ENCODE measurements at regions not wholly inside any gene's neighbourhood (a gene's known extent, or its start where the extent isn't known, plus 50 kb on each side); places are given as distances from the start of the nearest gene placed in this dataset.

DNA sequence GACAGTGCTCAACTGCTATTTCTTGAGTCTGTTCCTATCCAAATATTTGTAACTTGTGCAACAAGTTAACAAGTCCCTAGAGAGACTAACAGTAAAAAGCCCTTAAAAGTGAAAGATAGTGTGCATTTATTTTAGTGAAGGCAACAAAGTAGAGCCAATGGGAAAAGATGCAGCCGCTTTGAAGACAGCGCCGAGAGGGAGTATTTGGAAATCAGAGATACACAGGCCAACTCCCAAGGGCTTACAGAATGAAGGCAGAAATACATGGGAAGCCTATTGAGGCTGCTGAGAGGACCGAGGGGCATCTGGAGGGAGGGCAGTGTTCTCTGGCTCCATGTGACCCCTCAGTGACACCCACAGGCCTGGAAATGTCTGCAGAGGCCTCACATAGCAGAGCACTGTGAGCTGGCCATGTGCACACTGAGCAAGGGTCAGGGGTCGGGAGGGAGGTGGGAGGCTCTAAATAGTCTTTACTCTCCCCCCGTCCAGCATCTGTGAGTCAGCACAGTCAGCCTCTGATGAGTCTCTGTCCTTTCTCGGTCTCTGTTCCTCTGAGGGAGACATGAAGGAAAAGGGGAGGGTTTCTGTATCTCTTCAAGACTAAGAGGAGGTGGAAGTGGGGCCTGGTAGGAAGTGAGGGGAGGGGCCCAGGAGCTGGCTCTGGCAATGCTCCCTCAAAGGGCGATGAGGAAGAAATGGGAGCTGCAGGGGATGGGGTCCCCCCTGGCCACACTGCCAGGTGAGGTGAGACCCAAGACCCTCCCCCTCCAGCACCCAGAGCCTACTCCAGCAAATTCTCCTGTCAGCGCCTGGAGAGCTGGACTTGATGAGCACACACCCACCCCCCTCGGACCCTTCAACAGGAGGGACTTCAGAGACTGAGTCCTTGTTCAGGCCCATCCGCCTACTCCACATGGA lies 133.6 kb downstream of the SP3 start:
- Histone ChIP-seq H3K4me1 (peaks cover 2 to 10% of the 10 kb centered on the region in 2 donors), H3K36me3 (no peaks in the 10 kb centered on the region), H3K27me3 (no peaks in the 10 kb centered on the region), H3K9me3 (no peaks in the 10 kb centered on the region), H3K27ac (peak overlapping the region; percentile 57 to 88), H3K4me3 (no peak overlapping the region)
- TF ChIP-seq POLR2AphosphoS5 (IDR thresholded peaks at IDR 0.05) (peak; percentile 47 to 91 (median 47)), CTCF (IDR thresholded peaks at IDR 0.05) (no peak), POLR2A (IDR thresholded peaks at IDR 0.05) (no peak)
- DNase-seq (ENCODE audit: low spot score in 2 of 2): peak in 1 of 2 donors; percentile 53
- intact Hi-C loops (cut with DNase I; ENCODE audit: low total_unique reads): loop anchor here (5.0 kb wide), 1 partner anchor 201 kb away; no protein-coding TSS in a partner anchor

DNA sequence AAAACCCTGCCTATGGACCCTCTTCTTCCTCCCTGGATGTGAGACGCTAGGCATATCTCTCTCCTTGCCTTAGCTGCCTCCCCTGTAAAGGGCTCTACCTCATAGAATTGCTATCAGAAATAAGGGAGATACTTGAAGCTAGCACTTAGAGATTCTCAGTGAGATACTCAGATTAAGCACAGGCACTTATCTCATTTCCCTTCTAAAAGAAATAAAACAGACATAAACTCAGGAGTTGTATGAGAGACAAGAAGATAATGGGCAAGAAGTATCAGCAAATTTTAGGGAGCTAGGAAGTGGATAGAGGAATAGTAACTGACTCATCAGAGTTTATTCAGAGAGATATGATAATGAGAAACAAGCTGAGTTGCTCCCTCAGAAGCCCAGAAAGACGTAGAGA lies 131.0 kb downstream of the SP3 start:
- no peaks in the 10 kb centered on the region for H3K9me3 ChIP-seq
- H3K4me3 ChIP-seq: no peak overlapping the region
- H3K36me3 ChIP-seq: no peaks in the 10 kb centered on the region
- no peaks in the 10 kb centered on the region for H3K27me3 ChIP-seq
- TF ChIP-seq POLR2AphosphoS5 (IDR thresholded peaks at IDR 0.05) (no peak), CTCF (IDR thresholded peaks at IDR 0.05) (no peak), POLR2A (IDR thresholded peaks at IDR 0.05) (no peak)
- intact Hi-C loops (cut with DNase I; ENCODE audit: low total_unique reads): loop anchor here (5.0 kb wide), 1 partner anchor 198 kb away; no protein-coding TSS in a partner anchor
- no peak overlapping the region for H3K27ac ChIP-seq
- DNase-seq (ENCODE audit: low spot score in 2 of 2): no peak
- H3K4me1 ChIP-seq: peaks cover 0 to 3% of the 10 kb centered on the region in 2 donors

DNA sequence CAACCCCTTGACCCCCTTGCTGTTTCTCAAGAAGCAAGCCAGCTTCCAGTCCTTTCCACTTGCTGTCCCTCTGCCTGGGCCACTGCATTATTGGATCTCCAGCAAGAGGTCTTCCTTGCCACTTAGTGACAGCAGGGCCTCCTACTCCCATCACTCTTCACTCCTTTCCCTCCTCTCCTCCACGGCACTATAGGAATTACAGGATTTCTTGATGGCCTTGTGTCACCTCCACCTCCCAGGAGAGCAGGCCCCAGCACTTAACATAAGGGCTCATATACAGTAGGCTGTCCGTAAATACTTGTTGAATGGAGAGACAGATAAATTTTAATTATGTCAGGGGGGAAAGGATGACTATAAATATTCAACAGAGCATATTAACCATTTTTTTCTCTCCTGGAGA lies 129.4 kb downstream of the SP3 start:
- Histone ChIP-seq H3K27ac (no peak overlapping the region), H3K4me3 (no peak overlapping the region), H3K4me1 (no peaks in the 10 kb centered on the region), H3K9me3 (no peaks in the 10 kb centered on the region), H3K27me3 (no peaks in the 10 kb centered on the region), H3K36me3 (no peaks in the 10 kb centered on the region)
- intact Hi-C loops (cut with DNase I; ENCODE audit: low total_unique reads): no loop called here
- no peak for DNase-seq (ENCODE audit: low spot score in 2 of 2)
- TF ChIP-seq CTCF (IDR thresholded peaks at IDR 0.05): no peak
- no peak for TF ChIP-seq POLR2A (IDR thresholded peaks at IDR 0.05)
- TF ChIP-seq POLR2AphosphoS5 (IDR thresholded peaks at IDR 0.05): no peak

GRCh38 chr2:173841110-173841509 lies 124.1 kb downstream of the SP3 start:
- Histone ChIP-seq H3K27ac (no peak overlapping the region), H3K4me3 (no peak overlapping the region), H3K27me3 (no peaks in the 10 kb centered on the region), H3K36me3 (no peaks in the 10 kb centered on the region), H3K4me1 (no peaks in the 10 kb centered on the region), H3K9me3 (no peaks in the 10 kb centered on the region)
- TF ChIP-seq POLR2AphosphoS5 (IDR thresholded peaks at IDR 0.05) (no peak), CTCF (IDR thresholded peaks at IDR 0.05) (no peak)
- intact Hi-C loops (cut with DNase I; ENCODE audit: low total_unique reads): no loop called here
- no peak for DNase-seq (ENCODE audit: low spot score in 2 of 2)

DNA sequence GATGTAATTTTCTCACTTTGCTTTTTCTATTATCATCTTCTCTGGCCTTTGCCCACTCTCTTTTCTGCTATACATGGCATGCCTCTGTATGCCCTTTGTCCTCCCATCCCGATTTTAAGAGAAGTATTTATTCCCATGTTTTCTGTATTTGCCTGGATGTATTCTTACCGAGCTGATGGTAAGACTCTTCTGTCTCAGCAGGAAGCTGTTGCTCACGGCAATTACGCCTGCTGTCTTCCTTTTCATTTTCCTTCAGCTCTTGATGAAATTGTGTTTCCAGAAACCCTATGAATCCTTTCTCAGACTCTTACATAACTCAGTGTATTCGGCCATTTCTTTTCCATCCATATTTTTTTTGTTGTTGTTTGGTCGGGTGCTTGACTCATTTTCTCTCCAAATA lies 121.6 kb downstream of the SP3 start:
- Histone ChIP-seq H3K4me3 (no peak overlapping the region), H3K27ac (no peak overlapping the region), H3K36me3 (no peaks in the 10 kb centered on the region), H3K4me1 (no peaks in the 10 kb centered on the region), H3K27me3 (no peaks in the 10 kb centered on the region), H3K9me3 (no peaks in the 10 kb centered on the region)
- DNase-seq (ENCODE audit: low spot score in 2 of 2): no peak
- TF ChIP-seq POLR2AphosphoS5 (IDR thresholded peaks at IDR 0.05) (no peak), CTCF (IDR thresholded peaks at IDR 0.05) (no peak), POLR2A (IDR thresholded peaks at IDR 0.05) (no peak)
- intact Hi-C loops (cut with DNase I; ENCODE audit: low total_unique reads): no loop called here
